MM.1S (cell line): ENCODE measurements at regions not wholly inside any gene's neighbourhood (a gene's known extent, or its start where the extent isn't known, plus 50 kb on each side); places are given as distances from the start of the nearest gene placed in this dataset.

Source experiments
- CTCF ChIP-seq: fragments of 300-600 bp; sonication (generic); IDR thresholded peaks from 2 replicates; pipeline ENCODE4 v1.5.1; 2016; ENCODE audit warnings: antibody characterized with exemption, low read length, mixed read lengths
- EZH2 ChIP-seq: fragments of 300-600 bp; sonication (generic); optimal IDR thresholded peaks from 2 replicates; pipeline ENCODE3; 2017; ENCODE audit warnings: low read depth, mild to moderate bottlenecking, antibody characterized with exemption, low read length, mixed read lengths
- EZH2phosphoT487 ChIP-seq: fragments of 300-600 bp; sonication (generic); IDR thresholded peaks from 2 replicates; pipeline ENCODE4 v1.6.1; 2018; ENCODE audit warnings: antibody characterized with exemption, low read length

- no peak for TF ChIP-seq CTCF
- TF ChIP-seq EZH2: no peak
- no peak for TF ChIP-seq EZH2phosphoT487
Observed at GRCh38 chr10:33681595-33681994, 347.1 kb upstream of the NRP1 start.
